ENCODE measurements at regions not wholly inside any gene's neighbourhood (a gene's known extent, or its start where the extent isn't known, plus 50 kb on each side); places are given as distances from the start of the nearest gene placed in this dataset.

- 69% methylated on average over 1 of the region's 1 CpG for WGBS
- H3K27me3 ChIP-seq: no peaks in the 10 kb centered on the region
- TF ChIP-seq POLR2AphosphoS5 (IDR thresholded peaks at IDR 0.05) (no peak), CTCF (IDR thresholded peaks at IDR 0.05) (no peak), EP300 (IDR thresholded peaks at IDR 0.05) (no peak), POLR2A (IDR thresholded peaks at IDR 0.05) (no peak)
Measured at GRCh38 chr1:191256917-191257316, 779.3 kb upstream of the BRINP3 start.

GRCh38 chr1:191260056-191260455 is 782.4 kb upstream of the BRINP3 start:
- Histone ChIP-seq H3K36me3 (no peaks in the 10 kb centered on the region), H3K4me3 (no peak overlapping the region), H3K4me1 (no peaks in the 10 kb centered on the region), H3K27me3 (no peaks in the 10 kb centered on the region), H3K27ac (no peak overlapping the region), H3K9me3 (no peaks in the 10 kb centered on the region)
- DNase-seq (ENCODE audit: low spot score in 2 of 2): no peak
- TF ChIP-seq EP300 (IDR thresholded peaks at IDR 0.05) (no peak), CTCF (IDR thresholded peaks at IDR 0.05) (no peak), POLR2A (IDR thresholded peaks at IDR 0.05) (no peak), POLR2AphosphoS5 (IDR thresholded peaks at IDR 0.05) (no peak)
- 9% methylated on average over 1 of the region's 1 CpG for WGBS

More at GRCh38 chr1:191256917-191257316, 779.3 kb upstream of the BRINP3 start:
- DNase-seq (ENCODE audit: low spot score in 2 of 2): no peak
- H3K36me3 ChIP-seq: no peaks in the 10 kb centered on the region
- H3K4me3 ChIP-seq: no peak overlapping the region
- H3K27ac ChIP-seq: no peak overlapping the region
- no peaks in the 10 kb centered on the region for H3K9me3 ChIP-seq
- no peaks in the 10 kb centered on the region for H3K4me1 ChIP-seq

DNA sequence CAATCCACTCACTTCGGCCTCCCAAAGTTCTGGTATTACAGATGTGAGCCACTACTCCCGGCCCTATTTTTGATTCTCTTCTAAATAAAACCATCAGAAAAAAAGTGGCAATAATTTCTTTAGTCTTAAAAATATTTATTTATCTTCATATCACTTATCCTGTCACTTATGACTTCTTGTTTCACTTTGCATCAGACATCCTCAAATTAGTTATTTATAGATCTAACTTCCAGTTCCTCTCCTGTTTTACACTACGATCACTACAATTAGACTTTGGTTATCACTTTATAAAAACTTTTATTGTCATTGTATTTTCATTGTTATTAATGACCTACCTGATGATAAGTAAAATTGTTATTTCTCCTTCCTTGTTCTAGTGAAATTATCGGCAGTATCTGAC is 783.4 kb upstream of the BRINP3 start:
- H3K36me3 ChIP-seq: no peaks in the 10 kb centered on the region
- 80% methylated on average over 4 of the region's 4 CpGs for WGBS
- no peak overlapping the region for H3K4me3 ChIP-seq
- H3K27ac ChIP-seq: no peak overlapping the region
- no peak for TF ChIP-seq CTCF (IDR thresholded peaks at IDR 0.05)
- TF ChIP-seq POLR2A (IDR thresholded peaks at IDR 0.05): no peak
- TF ChIP-seq EP300 (IDR thresholded peaks at IDR 0.05): no peak
- no peak for TF ChIP-seq POLR2AphosphoS5 (IDR thresholded peaks at IDR 0.05)
- no peaks in the 10 kb centered on the region for H3K4me1 ChIP-seq
- DNase-seq (ENCODE audit: low spot score in 2 of 2): no peak
- no peaks in the 10 kb centered on the region for H3K27me3 ChIP-seq
- H3K9me3 ChIP-seq: no peaks in the 10 kb centered on the region

- DNase-seq (ENCODE audit: low spot score in 2 of 2): no peak
- no peaks in the 10 kb centered on the region for H3K4me1 ChIP-seq
- no peak overlapping the region for H3K27ac ChIP-seq
- no peak overlapping the region for H3K4me3 ChIP-seq
- H3K27me3 ChIP-seq: no peaks in the 10 kb centered on the region
- H3K9me3 ChIP-seq: peaks cover 3% of the 10 kb centered on the region
- 90% methylated on average over 2 of the region's 2 CpGs for WGBS
- TF ChIP-seq CTCF (IDR thresholded peaks at IDR 0.05): no peak
- TF ChIP-seq POLR2AphosphoS5 (IDR thresholded peaks at IDR 0.05): no peak
- no peak for TF ChIP-seq EP300 (IDR thresholded peaks at IDR 0.05)
- no peak for TF ChIP-seq POLR2A (IDR thresholded peaks at IDR 0.05)
- H3K36me3 ChIP-seq: no peaks in the 10 kb centered on the region
Measured at GRCh38 chr1:191279266-191279800, 801.7 kb upstream of the BRINP3 start.

- DNase-seq (ENCODE audit: low spot score in 2 of 2): no peak
- H3K4me3 ChIP-seq: no peak overlapping the region
- no peaks in the 10 kb centered on the region for H3K4me1 ChIP-seq
- peaks cover 3% of the 10 kb centered on the region for H3K9me3 ChIP-seq
- TF ChIP-seq POLR2A (IDR thresholded peaks at IDR 0.05) (no peak), CTCF (IDR thresholded peaks at IDR 0.05) (no peak), EP300 (IDR thresholded peaks at IDR 0.05) (no peak), POLR2AphosphoS5 (IDR thresholded peaks at IDR 0.05) (no peak)
- H3K36me3 ChIP-seq: no peaks in the 10 kb centered on the region
- no peak overlapping the region for H3K27ac ChIP-seq
- no peaks in the 10 kb centered on the region for H3K27me3 ChIP-seq
Measured at GRCh38 chr1:191284175-191284574, 806.5 kb upstream of the BRINP3 start.

Measured in suprapubic skin (tissue), 4 donors.